Trophoblast cell (in vitro differentiated cells and primary cell): ENCODE measurements at regions not wholly inside any gene's neighbourhood (a gene's known extent, or its start where the extent isn't known, plus 50 kb on each side); places are given as distances from the start of the nearest gene placed in this dataset.

ENCODE experiments used
- DNase-seq, 2 donors: peaks; one replicate each; pipeline ENCODE4 v3.0.0-alpha.2; 2016
- H2AFZ ChIP-seq: 2 replicates; pipeline ENCODE4 v1.6.1; 2013; ENCODE audit warnings: low read length, moderate library complexity, mild to moderate bottlenecking; ENCODE audit not compliant: insufficient read depth, poor library complexity
- H2AK5ac ChIP-seq: 2 replicates; pipeline ENCODE4 v1.6.1; 2013; ENCODE audit warnings: mild to moderate bottlenecking, low read length
- H2BK120ac ChIP-seq: 2 replicates; pipeline ENCODE4 v1.6.1; 2013; ENCODE audit warnings: low read length, mild to moderate bottlenecking, moderate library complexity; ENCODE audit not compliant: insufficient read depth, poor library complexity
- H2BK12ac ChIP-seq: 2 replicates; pipeline ENCODE4 v1.6.1; 2013; ENCODE audit warnings: mild to moderate bottlenecking, low read length, moderate library complexity
- H2BK5ac ChIP-seq: 2 replicates; pipeline ENCODE4 v1.6.1; 2013; ENCODE audit warnings: low read length, low read depth, moderate library complexity, mild to moderate bottlenecking; ENCODE audit not compliant: poor library complexity
- H3K14ac ChIP-seq: 2 replicates; pipeline ENCODE4 v1.6.1; 2013; ENCODE audit warnings: mild to moderate bottlenecking, low read length
- H3K18ac ChIP-seq: 2 replicates; pipeline ENCODE4 v1.6.1; 2013; ENCODE audit warnings: mild to moderate bottlenecking, low read length
- H3K23ac ChIP-seq: 2 replicates; pipeline ENCODE4 v1.6.1; 2013; ENCODE audit warnings: low read length
- H3K27ac ChIP-seq: 2 replicates; pipeline ENCODE4 v1.5.1; 2013; ENCODE audit warnings: low read depth, mild to moderate bottlenecking, inconsistent platforms, low read length, moderate library complexity
- H3K27me3 ChIP-seq: 2 replicates; pipeline ENCODE4 v1.6.1; 2013; ENCODE audit warnings: inconsistent platforms, mild to moderate bottlenecking, low read length, moderate library complexity; ENCODE audit not compliant: insufficient read depth
- H3K36me3 ChIP-seq, 2 experiments: 1 replicate in 1 of 2; 2 replicates in 1 of 2; pipeline ENCODE4 v1.6.1; 2013; ENCODE audit warnings: low read length in 2 of 2, mild to moderate bottlenecking in 2 of 2, moderate library complexity in 1 of 2; ENCODE audit not compliant: insufficient read depth in 2 of 2, control insufficient read depth in 1 of 2
- H3K4ac ChIP-seq: 2 replicates; pipeline ENCODE4 v1.6.1; 2013; ENCODE audit warnings: low read depth, mild to moderate bottlenecking, low read length, moderate library complexity
- H3K4me1 ChIP-seq, 2 experiments: 1 replicate in 1 of 2; 2 replicates in 1 of 2; pipeline ENCODE4 v1.6.1; 2013; ENCODE audit warnings: low read length in 2 of 2, mild to moderate bottlenecking in 2 of 2, moderate library complexity in 1 of 2; ENCODE audit not compliant: insufficient read depth in 2 of 2, control insufficient read depth in 1 of 2
- H3K4me2 ChIP-seq: 2 replicates; pipeline ENCODE4 v1.6.1; 2013; ENCODE audit warnings: inconsistent platforms, mild to moderate bottlenecking, low read length, moderate library complexity
- H3K4me3 ChIP-seq: 2 replicates; pipeline ENCODE4 v1.5.1; 2013; ENCODE audit warnings: mild to moderate bottlenecking, low read depth, low read length, inconsistent platforms
- H3K79me1 ChIP-seq: one replicate; pipeline ENCODE4 v1.6.1; 2013; ENCODE audit warnings: low read length
- H3K79me2 ChIP-seq: 2 replicates; pipeline ENCODE4 v1.6.1; 2013; ENCODE audit warnings: low read length, mild to moderate bottlenecking; ENCODE audit not compliant: control insufficient read depth, insufficient read depth, poor library complexity
- H3K9ac ChIP-seq: 2 replicates; pipeline ENCODE4 v1.6.1; 2013; ENCODE audit warnings: mild to moderate bottlenecking, low read length
- H3K9me3 ChIP-seq: 2 replicates; pipeline ENCODE4 v1.6.1; 2013; ENCODE audit warnings: low read depth, mild to moderate bottlenecking, control low read depth, inconsistent platforms, low read length; ENCODE audit not compliant: insufficient read depth
- H4K12ac ChIP-seq: 2 replicates; pipeline ENCODE4 v1.6.1; 2013; ENCODE audit warnings: low read depth, mild to moderate bottlenecking, low read length, moderate library complexity
- H4K8ac ChIP-seq: 2 replicates; pipeline ENCODE4 v1.6.1; 2013; ENCODE audit warnings: low read depth, mild to moderate bottlenecking, low read length, moderate library complexity
- H4K91ac ChIP-seq: one replicate; pipeline ENCODE4 v1.6.1; 2013; ENCODE audit warnings: low read depth, mild to moderate bottlenecking, low read length, moderate library complexity
- WGBS: extraction: QIAGEN DNeasy Blood & Tissue Kit; methylation state at CpG from one replicate; pipeline ENCODE4 v1.1.7; 2013; ENCODE audit warnings: missing lambda C conversion rate; ENCODE audit not compliant: insufficient read length, insufficient coverage; ENCODE audit errors: extremely low coverage; 5-methylcytosine and 5-hydroxymethylcytosine counted together

GRCh38 chrX:4805502-4805901, 1092.1 kb upstream of the PRKX start:
- H3K9me3 ChIP-seq, result no peaks in the 10 kb centered on the region
- no peak overlapping the region for H2AK5ac ChIP-seq
- no peaks in the 10 kb centered on the region for H3K27me3 ChIP-seq
- no peak overlapping the region for H2BK120ac ChIP-seq
- no peak overlapping the region for H3K4ac ChIP-seq
- H3K4me1 ChIP-seq, result no peaks in the 10 kb centered on the region
- H3K79me1 ChIP-seq, result no peaks in the 10 kb centered on the region
- no peak for DNase-seq
- H3K36me3 ChIP-seq, result no peaks in the 10 kb centered on the region
- no peak overlapping the region for H3K23ac ChIP-seq
- H4K12ac ChIP-seq, result no peak overlapping the region
- WGBS, result no CpG with 5 or more reads among the region's 4 CpGs
- no peak overlapping the region for H2BK5ac ChIP-seq
- no peak overlapping the region for H3K18ac ChIP-seq
- H3K4me2 ChIP-seq, result no peak overlapping the region
- H2BK12ac ChIP-seq, result no peak overlapping the region
- no peak overlapping the region for H3K4me3 ChIP-seq
- H3K27ac ChIP-seq, result no peak overlapping the region
- no peak overlapping the region for H3K14ac ChIP-seq
- H4K91ac ChIP-seq, result no peak overlapping the region
- no peak overlapping the region for H3K9ac ChIP-seq
- no peaks in the 10 kb centered on the region for H3K79me2 ChIP-seq
- H4K8ac ChIP-seq, result no peak overlapping the region
- no peak overlapping the region for H2AFZ ChIP-seq

- no peak overlapping the region for H3K4me2 ChIP-seq
- H3K79me1 ChIP-seq, result no peaks in the 10 kb centered on the region
Measured at GRCh38 chrX:4800756-4801155, 1087.3 kb upstream of the PRKX start.

GRCh38 chrX:4787971-4788370, 1074.5 kb upstream of the PRKX start:
- no CpG with 5 or more reads among the region's 1 CpG for WGBS
- Histone ChIP-seq H3K23ac (no peak overlapping the region), H3K18ac (no peak overlapping the region), H3K4me2 (no peak overlapping the region), H2AK5ac (no peak overlapping the region), H3K4me1 (no peaks in the 10 kb centered on the region), H3K4me3 (no peak overlapping the region), H2BK120ac (no peak overlapping the region), H3K36me3 (no peaks in the 10 kb centered on the region), H4K8ac (no peak overlapping the region), H3K79me1 (no peaks in the 10 kb centered on the region), H3K79me2 (no peaks in the 10 kb centered on the region), H4K12ac (no peak overlapping the region), H3K9me3 (no peaks in the 10 kb centered on the region), H3K27me3 (no peaks in the 10 kb centered on the region), H3K27ac (no peak overlapping the region), H2BK12ac (no peak overlapping the region), H2BK5ac (no peak overlapping the region), H3K4ac (no peak overlapping the region), H3K14ac (no peak overlapping the region), H4K91ac (no peak overlapping the region), H2AFZ (no peak overlapping the region), H3K9ac (no peak overlapping the region)
- no peak for DNase-seq

More at GRCh38 chrX:4800756-4801155, 1087.3 kb upstream of the PRKX start:
- Histone ChIP-seq H3K79me2 (no peaks in the 10 kb centered on the region), H2BK12ac (no peak overlapping the region), H3K36me3 (no peaks in the 10 kb centered on the region), H3K27me3 (no peaks in the 10 kb centered on the region), H2AK5ac (no peak overlapping the region), H3K9ac (no peak overlapping the region), H3K18ac (no peak overlapping the region), H4K91ac (no peak overlapping the region), H3K9me3 (no peaks in the 10 kb centered on the region), H2BK120ac (no peak overlapping the region), H3K4me1 (no peaks in the 10 kb centered on the region), H3K14ac (no peak overlapping the region), H4K8ac (no peak overlapping the region), H4K12ac (no peak overlapping the region), H3K23ac (no peak overlapping the region), H3K4ac (no peak overlapping the region), H3K27ac (no peak overlapping the region), H2AFZ (no peak overlapping the region), H2BK5ac (no peak overlapping the region), H3K4me3 (no peak overlapping the region)
- WGBS, result no CpG with 5 or more reads among the region's 4 CpGs
- no peak for DNase-seq

GRCh38 chrX:4764888-4765287, 1051.4 kb upstream of the PRKX start:
- no peak overlapping the region for H4K12ac ChIP-seq
- H3K9me3 ChIP-seq, result no peaks in the 10 kb centered on the region
- H3K79me1 ChIP-seq, result no peaks in the 10 kb centered on the region
- H4K91ac ChIP-seq, result no peak overlapping the region
- H2BK12ac ChIP-seq, result no peak overlapping the region
- no peaks in the 10 kb centered on the region for H3K27me3 ChIP-seq
- no peaks in the 10 kb centered on the region for H3K4me1 ChIP-seq
- H2AK5ac ChIP-seq, result no peak overlapping the region
- H3K4me3 ChIP-seq, result no peak overlapping the region
- H3K4me2 ChIP-seq, result no peak overlapping the region
- no peak overlapping the region for H2AFZ ChIP-seq
- no peak overlapping the region for H2BK120ac ChIP-seq
- H4K8ac ChIP-seq, result no peak overlapping the region
- no peak for DNase-seq
- no peak overlapping the region for H3K9ac ChIP-seq
- no peak overlapping the region for H2BK5ac ChIP-seq
- no peak overlapping the region for H3K23ac ChIP-seq
- no peak overlapping the region for H3K18ac ChIP-seq
- no peak overlapping the region for H3K14ac ChIP-seq
- H3K27ac ChIP-seq, result no peak overlapping the region
- WGBS, result no CpG with 5 or more reads among the region's 2 CpGs
- H3K36me3 ChIP-seq, result no peaks in the 10 kb centered on the region
- no peak overlapping the region for H3K4ac ChIP-seq
- H3K79me2 ChIP-seq, result no peaks in the 10 kb centered on the region
